Neuron (in vitro differentiated cells): ENCODE measurements at regions not wholly inside any gene's neighbourhood (a gene's known extent, or its start where the extent isn't known, plus 50 kb on each side); places are given as distances from the start of the nearest gene placed in this dataset.
"Not testable (repeated sequence)": the region's sequence is repeated elsewhere in the genome, so short reads cannot be mapped to it uniquely, and the experiment has no call there.

Experiments used
- H2AFZ ChIP-seq: one replicate; pipeline ENCODE4 v1.6.1; 2013; ENCODE audit warnings: low read depth, mild to moderate bottlenecking, inconsistent platforms, low read length, moderate library complexity
- H3K27me3 ChIP-seq: one replicate; pipeline ENCODE4 v1.6.1; 2013; ENCODE audit warnings: low read length; ENCODE audit not compliant: insufficient read depth
- H3K36me3 ChIP-seq: one replicate; pipeline ENCODE4 v1.6.1; 2013; ENCODE audit warnings: low read length; ENCODE audit not compliant: insufficient read depth
- H3K4me1 ChIP-seq: one replicate; pipeline ENCODE4 v1.6.1; 2013; ENCODE audit warnings: low read length; ENCODE audit not compliant: insufficient read depth
- H3K4me3 ChIP-seq: 2 replicates; pipeline ENCODE4 v1.5.1; 2013; ENCODE audit warnings: mild to moderate bottlenecking, low read length, moderate library complexity
- H3K9me3 ChIP-seq: one replicate; pipeline ENCODE4 v1.6.1; 2013; ENCODE audit warnings: low read length

GRCh38 chr2:109716596-109716995 lies 77.5 kb upstream of the RGPD5 start:
- not testable (repeated sequence) for H3K4me3 ChIP-seq, H3K9me3 ChIP-seq, H3K36me3 ChIP-seq, H2AFZ ChIP-seq, H3K4me1 ChIP-seq, H3K27me3 ChIP-seq

DNA sequence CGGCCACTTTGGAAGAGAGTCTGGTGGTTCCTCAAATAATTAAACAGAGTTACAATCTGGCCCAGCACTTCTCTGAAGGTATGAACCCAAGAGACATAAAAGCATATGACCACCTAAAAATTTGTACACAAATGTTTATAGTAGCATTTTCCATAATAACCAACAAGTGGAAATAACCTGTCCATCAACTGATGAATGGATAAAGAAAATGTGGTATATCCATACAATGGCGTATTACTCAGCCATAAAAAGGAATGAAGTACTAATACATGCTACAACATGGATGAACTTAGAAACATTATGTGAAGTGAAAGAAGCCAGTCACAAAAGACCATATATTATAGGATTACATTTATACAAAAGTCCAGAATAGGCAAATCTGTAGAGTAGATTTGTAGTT lies 76.0 kb upstream of the RGPD5 start:
- no peak overlapping the region for H3K4me3 ChIP-seq
- peaks cover 7% of the 10 kb centered on the region for H3K4me1 ChIP-seq
- no peak overlapping the region for H2AFZ ChIP-seq
- no peaks in the 10 kb centered on the region for H3K36me3 ChIP-seq
- no peaks in the 10 kb centered on the region for H3K9me3 ChIP-seq
- H3K27me3 ChIP-seq: no peaks in the 10 kb centered on the region

GRCh38 chr2:109719871-109720270 lies 74.2 kb upstream of the RGPD5 start:
- H3K36me3 ChIP-seq: no peaks in the 10 kb centered on the region
- H2AFZ ChIP-seq: no peak overlapping the region
- peaks cover 7% of the 10 kb centered on the region for H3K4me1 ChIP-seq
- H3K27me3 ChIP-seq: no peaks in the 10 kb centered on the region
- no peak overlapping the region for H3K4me3 ChIP-seq
- no peaks in the 10 kb centered on the region for H3K9me3 ChIP-seq

- H3K27me3 ChIP-seq: no peaks in the 10 kb centered on the region
- H2AFZ ChIP-seq: no peak overlapping the region
- H3K9me3 ChIP-seq: peaks cover 5% of the 10 kb centered on the region
- no peaks in the 10 kb centered on the region for H3K36me3 ChIP-seq
- H3K4me1 ChIP-seq: peaks cover 7% of the 10 kb centered on the region
- no peak overlapping the region for H3K4me3 ChIP-seq
These were observed 73.6 kb upstream of the RGPD5 start for GRCh38 chr2:109720380-109721106.

DNA sequence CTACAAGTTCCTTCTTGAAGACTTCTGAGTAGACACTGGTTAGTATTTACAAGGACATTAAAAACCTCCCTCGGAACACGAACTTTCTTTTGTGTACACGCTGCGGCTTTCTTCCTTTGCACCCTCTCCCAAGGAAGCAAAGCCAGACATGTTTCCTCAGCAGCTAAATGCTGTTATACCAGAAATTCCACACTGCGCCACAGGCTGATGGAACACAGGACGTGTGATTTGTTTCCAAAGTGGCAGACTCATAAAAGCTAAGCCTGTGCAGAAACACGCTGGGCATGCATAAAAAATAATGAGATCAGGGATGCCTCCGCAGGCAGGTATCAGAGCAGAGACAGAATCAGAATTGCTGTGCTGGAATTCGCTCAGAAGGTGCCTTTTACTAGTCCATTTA lies 73.0 kb upstream of the RGPD5 start:
- no peak overlapping the region for H2AFZ ChIP-seq
- H3K27me3 ChIP-seq: no peaks in the 10 kb centered on the region
- peaks cover 5% of the 10 kb centered on the region for H3K9me3 ChIP-seq
- H3K4me1 ChIP-seq: peaks cover 7% of the 10 kb centered on the region
- no peak overlapping the region for H3K4me3 ChIP-seq
- H3K36me3 ChIP-seq: no peaks in the 10 kb centered on the region

- peaks cover 7% of the 10 kb centered on the region for H3K4me1 ChIP-seq
- H3K9me3 ChIP-seq: peaks cover 6% of the 10 kb centered on the region
- H3K36me3 ChIP-seq: no peaks in the 10 kb centered on the region
- H2AFZ ChIP-seq: no peak overlapping the region
- no peaks in the 10 kb centered on the region for H3K27me3 ChIP-seq
- H3K4me3 ChIP-seq: no peak overlapping the region
These were observed 72.5 kb upstream of the RGPD5 start for GRCh38 chr2:109721626-109722025.

DNA sequence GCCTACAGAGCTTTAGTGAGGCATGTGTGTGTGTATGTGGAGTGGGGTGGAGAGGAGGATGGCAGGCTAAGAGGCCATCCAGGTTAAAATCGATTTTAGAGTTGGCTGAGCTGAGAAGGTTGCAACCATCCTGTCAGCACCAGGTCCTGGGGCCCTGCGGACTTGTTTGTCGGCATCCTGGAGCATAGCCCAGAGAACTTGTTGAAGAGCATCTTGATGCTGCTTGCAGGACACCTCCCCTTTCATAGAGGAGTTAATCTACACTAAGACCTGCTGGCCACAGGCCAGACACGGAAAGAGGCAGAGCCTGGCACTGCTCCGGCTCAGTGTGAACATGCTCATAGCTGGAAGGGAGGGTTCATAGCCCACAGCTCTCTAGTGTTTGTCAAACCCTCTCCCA lies 72.1 kb upstream of the RGPD5 start:
- Histone ChIP-seq H3K4me3 (no peak overlapping the region), H3K9me3 (peaks cover 9% of the 10 kb centered on the region), H3K27me3 (no peaks in the 10 kb centered on the region), H2AFZ (no peak overlapping the region), H3K36me3 (no peaks in the 10 kb centered on the region), H3K4me1 (peaks cover 7% of the 10 kb centered on the region)

- not testable (repeated sequence) for H3K9me3 ChIP-seq, H2AFZ ChIP-seq, H3K27me3 ChIP-seq, H3K4me3 ChIP-seq, H3K36me3 ChIP-seq, H3K4me1 ChIP-seq
These were observed 71.5 kb upstream of the RGPD5 start for GRCh38 chr2:109722640-109723039.

GRCh38 chr2:109723153-109723552 lies 71.0 kb upstream of the RGPD5 start:
- H2AFZ ChIP-seq, H3K36me3 ChIP-seq, H3K4me1 ChIP-seq, H3K9me3 ChIP-seq, H3K27me3 ChIP-seq, H3K4me3 ChIP-seq: not testable (repeated sequence)

DNA sequence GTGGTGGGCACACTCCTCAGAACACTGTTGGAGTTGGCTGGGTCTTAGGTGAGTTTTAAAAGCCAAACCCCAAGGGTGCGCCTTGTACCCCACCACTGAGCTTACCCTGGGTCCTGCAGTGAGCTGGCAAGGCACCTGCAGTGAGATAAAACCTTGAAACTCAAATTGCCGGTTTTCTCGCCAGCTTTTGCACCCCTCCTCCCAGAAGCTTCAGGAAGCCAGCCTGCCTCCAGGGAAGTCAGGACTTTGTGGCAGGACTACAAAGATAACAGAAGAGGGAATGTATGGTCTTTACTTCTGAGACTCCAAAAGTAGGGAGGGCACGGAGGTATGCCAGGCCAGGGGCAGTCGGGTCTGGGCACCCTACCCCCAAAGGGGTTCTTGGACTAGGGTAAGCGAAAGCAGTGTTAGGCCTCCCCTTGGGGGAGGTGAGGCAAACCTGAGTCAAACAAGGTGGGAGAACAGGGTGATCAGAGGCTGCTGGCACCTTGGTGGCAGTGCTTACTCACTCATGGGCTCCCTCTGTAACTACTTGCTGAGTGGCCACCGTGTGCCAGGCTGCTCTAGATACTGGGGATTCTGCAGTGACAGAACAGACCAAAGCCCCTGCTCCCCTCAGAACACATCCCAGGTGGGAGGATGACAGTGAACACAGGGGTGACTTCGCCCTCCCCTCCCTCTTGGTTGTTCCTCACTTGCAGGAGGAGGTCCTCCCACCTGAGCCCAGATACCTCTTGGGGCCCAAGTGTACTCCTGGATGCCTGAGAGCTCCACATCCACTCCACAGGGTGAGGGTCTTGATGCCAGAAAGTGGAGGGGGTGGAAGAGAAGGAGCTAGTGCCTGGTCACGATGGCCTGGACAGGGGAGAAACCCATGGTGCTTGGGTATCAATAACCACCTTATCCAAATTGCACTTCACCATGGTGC lies 69.3 kb upstream of the RGPD5 start:
- Histone ChIP-seq H3K36me3 (no peaks in the 10 kb centered on the region), H3K4me1 (peaks cover 7% of the 10 kb centered on the region), H3K4me3 (no peak overlapping the region), H3K27me3 (no peaks in the 10 kb centered on the region), H3K9me3 (peaks cover 9% of the 10 kb centered on the region), H2AFZ (no peak overlapping the region)

DNA sequence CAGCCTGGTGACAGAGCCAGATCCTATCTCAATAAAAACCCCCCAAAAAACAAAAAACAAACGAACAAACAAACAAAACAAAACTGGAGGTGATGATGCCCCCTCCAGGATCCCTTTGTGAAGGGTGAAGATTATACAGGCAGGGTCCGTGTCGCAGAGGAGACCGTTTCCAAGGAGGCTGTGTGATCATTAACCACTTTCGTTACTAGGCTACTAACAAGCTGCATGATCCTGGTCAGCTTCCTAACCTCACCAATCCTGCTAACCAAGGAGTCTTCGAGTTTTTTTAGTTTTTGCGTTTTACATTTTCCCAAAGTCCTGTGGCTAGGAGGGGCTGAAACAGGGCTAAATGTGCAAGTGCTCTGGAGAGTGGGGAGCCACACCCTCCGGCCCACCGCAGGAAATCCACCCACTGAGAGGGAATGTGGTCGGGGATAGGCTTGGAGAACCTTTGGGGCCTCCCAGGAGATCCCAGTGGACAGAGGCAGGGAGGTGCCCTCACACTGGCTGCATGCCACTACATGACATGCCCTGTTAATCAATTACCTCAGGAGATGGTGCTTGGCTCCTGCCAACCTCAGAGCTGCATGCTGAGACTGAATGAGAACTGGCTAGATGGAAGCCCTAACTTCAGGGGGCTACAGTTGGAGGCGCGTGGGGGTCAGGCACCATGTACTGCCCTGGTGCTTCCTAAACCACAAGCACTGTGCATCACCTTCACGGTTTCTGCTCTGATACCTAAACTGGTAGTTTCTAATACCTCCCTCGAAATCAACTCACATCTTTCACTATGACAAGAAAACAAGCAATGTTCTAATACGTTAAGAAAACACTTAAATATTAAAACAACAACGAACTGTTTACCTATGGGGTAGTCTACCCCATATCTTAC lies 67.5 kb upstream of the RGPD5 start:
- H3K27me3 ChIP-seq: no peaks in the 10 kb centered on the region
- no peak overlapping the region for H2AFZ ChIP-seq
- no peaks in the 10 kb centered on the region for H3K4me1 ChIP-seq
- no peak overlapping the region for H3K4me3 ChIP-seq
- peaks cover 9% of the 10 kb centered on the region for H3K9me3 ChIP-seq
- no peaks in the 10 kb centered on the region for H3K36me3 ChIP-seq

GRCh38 chr2:109727929-109728447 lies 66.1 kb upstream of the RGPD5 start:
- Histone ChIP-seq H3K4me3 (no peak overlapping the region), H3K36me3 (no peaks in the 10 kb centered on the region), H2AFZ (no peak overlapping the region), H3K27me3 (no peaks in the 10 kb centered on the region), H3K9me3 (peaks cover 9% of the 10 kb centered on the region), H3K4me1 (no peaks in the 10 kb centered on the region)

- H3K4me1 ChIP-seq, H3K9me3 ChIP-seq, H3K4me3 ChIP-seq, H3K27me3 ChIP-seq, H3K36me3 ChIP-seq, H2AFZ ChIP-seq: not testable (repeated sequence)
These were observed 60.4 kb upstream of the RGPD5 start for GRCh38 chr2:109733746-109734145.
